Spinal cord (tissue), 9 donors: ENCODE measurements at regions not wholly inside any gene's neighbourhood (a gene's known extent, or its start where the extent isn't known, plus 50 kb on each side); places are given as distances from the start of the nearest gene placed in this dataset.

ENCODE experiments used
- DNase-seq, 6 donors: peaks; one replicate each; pipeline versions ENCODE4 v3.0.0 to v3.0.0-alpha.2; 2013 to 2015; ENCODE audit warnings: low spot score in 6 of 6, low read depth in 4 of 6
- H3K27ac ChIP-seq: one replicate; pipeline ENCODE4 v1.5.1; 2013; ENCODE audit warnings: low read depth, low read length, control low read depth
- H3K27me3 ChIP-seq: one replicate; pipeline ENCODE4 v1.6.1; 2013; ENCODE audit warnings: low read length; ENCODE audit not compliant: control insufficient read depth, insufficient read depth
- H3K36me3 ChIP-seq: one replicate; pipeline ENCODE4 v1.6.1; 2013; ENCODE audit warnings: low read length; ENCODE audit not compliant: control insufficient read depth, insufficient read depth
- H3K4me1 ChIP-seq: one replicate; pipeline ENCODE4 v1.6.1; 2013; ENCODE audit warnings: low read length; ENCODE audit not compliant: control insufficient read depth, insufficient read depth
- H3K4me3 ChIP-seq: one replicate; pipeline ENCODE4 v1.5.1; 2013; ENCODE audit warnings: low read depth, low read length, control low read depth
- H3K9me3 ChIP-seq: one replicate; pipeline ENCODE4 v1.6.1; 2013; ENCODE audit warnings: low read length; ENCODE audit not compliant: control insufficient read depth, insufficient read depth
- WGBS: methylation state at CpG from one replicate; pipeline ENCODE4 v1.1.5; 2013; ENCODE audit warnings: missing lambda C conversion rate; ENCODE audit not compliant: insufficient coverage; 5-methylcytosine and 5-hydroxymethylcytosine counted together
- donor health status: healthy.

- Histone ChIP-seq H3K27ac (no peak overlapping the region), H3K36me3 (no peaks in the 10 kb centered on the region), H3K9me3 (peaks cover 3% of the 10 kb centered on the region), H3K4me3 (no peak overlapping the region), H3K4me1 (no peaks in the 10 kb centered on the region), H3K27me3 (no peaks in the 10 kb centered on the region)
- DNase-seq, result no peak
- 94% methylated on average over 24 of the region's 24 CpGs for WGBS
These were observed 658.6 kb downstream of the GRXCR1 start for GRCh38 chr4:43550981-43551627.

DNA sequence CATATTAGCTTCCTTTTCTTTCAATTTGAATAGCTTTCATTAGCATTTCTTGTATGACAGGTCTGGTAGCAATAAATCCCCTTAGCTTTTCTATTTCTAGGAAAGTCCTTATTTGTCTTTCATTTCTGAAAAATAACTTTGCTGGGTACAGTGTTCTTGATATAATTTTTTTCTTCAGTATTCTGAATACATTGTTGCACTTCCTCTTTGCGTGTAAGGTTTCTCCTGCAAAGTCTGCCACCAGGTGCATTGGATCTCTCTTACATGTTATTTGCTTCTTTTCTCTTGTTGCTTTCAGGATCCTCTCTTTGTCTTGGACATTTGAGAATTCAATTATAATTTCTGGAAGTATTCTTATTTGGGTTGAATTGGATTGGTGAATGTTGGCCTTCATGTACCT, 663.7 kb downstream of the GRXCR1 start:
- H3K4me3 ChIP-seq, result no peak overlapping the region
- no peaks in the 10 kb centered on the region for H3K27me3 ChIP-seq
- no peaks in the 10 kb centered on the region for H3K4me1 ChIP-seq
- no peak overlapping the region for H3K27ac ChIP-seq
- DNase-seq, result no peak
- H3K9me3 ChIP-seq, result peaks cover 3% of the 10 kb centered on the region
- H3K36me3 ChIP-seq, result no peaks in the 10 kb centered on the region
- no CpG with 5 or more reads among the region's 1 CpG for WGBS

DNA sequence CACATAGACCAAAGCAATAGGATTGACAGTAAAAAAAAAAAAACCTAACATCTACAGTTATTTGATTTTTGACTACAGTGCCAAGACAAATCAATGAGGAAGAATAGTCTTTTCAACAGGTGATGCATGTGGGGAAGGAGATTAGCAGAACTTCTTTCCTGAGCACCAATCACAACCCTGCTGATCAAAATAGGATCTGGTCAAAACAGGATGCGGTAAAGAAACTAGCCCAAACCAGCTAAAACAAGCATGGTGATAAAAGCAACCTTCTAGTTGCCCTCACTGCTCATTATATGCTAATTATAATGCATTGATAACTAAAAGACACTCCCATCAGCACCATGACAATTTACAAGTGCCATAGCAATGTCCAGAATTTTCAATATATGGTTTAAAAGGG, 667.5 kb downstream of the GRXCR1 start:
- Histone ChIP-seq H3K27me3 (no peaks in the 10 kb centered on the region), H3K36me3 (no peaks in the 10 kb centered on the region), H3K4me1 (no peaks in the 10 kb centered on the region), H3K4me3 (no peak overlapping the region), H3K27ac (no peak overlapping the region), H3K9me3 (no peaks in the 10 kb centered on the region)
- no peak for DNase-seq
- no CpG with 5 or more reads among the region's 1 CpG for WGBS

DNA sequence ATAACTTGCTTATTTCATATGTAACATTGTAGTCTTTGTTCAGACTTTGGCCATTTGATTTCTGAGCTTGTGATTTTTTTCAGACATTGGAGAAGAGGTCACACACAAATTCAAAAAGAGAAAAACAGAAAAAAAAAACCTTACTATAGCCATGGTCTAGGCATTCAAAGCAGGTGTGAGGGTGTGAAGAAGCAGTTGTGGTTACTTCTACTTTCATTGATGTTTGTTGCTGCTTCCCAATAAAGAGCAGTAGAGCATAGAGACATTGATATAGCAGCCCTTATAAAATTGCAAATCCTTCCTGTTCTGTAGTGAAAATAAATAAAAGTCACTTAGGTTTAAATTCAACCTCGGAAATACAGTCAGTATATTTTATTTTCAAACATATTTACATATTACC, 671.6 kb downstream of the GRXCR1 start:
- no peaks in the 10 kb centered on the region for H3K9me3 ChIP-seq
- no peak overlapping the region for H3K4me3 ChIP-seq
- no peak overlapping the region for H3K27ac ChIP-seq
- no CpG with 5 or more reads among the region's 1 CpG for WGBS
- no peak for DNase-seq
- no peaks in the 10 kb centered on the region for H3K27me3 ChIP-seq
- H3K4me1 ChIP-seq, result no peaks in the 10 kb centered on the region
- no peaks in the 10 kb centered on the region for H3K36me3 ChIP-seq

DNA sequence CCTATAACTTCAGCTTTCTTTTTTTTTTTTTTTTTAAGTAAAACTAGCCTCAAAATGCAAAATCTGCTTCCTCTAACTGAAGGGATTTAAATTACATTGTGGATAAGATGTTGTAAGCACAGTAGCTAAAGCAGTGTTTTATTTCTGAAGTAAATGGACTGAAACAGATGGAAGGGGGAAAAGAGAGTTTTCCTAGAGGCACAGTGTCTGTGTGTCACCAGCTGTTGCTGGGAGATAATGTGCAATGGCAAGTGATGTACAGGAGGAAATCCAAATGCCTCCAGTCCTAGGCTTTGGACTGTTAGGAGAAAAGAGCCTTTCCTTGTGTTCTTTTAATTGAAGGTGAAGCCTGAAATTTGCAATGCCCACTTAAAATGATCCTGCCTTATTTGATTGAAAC, 672.1 kb downstream of the GRXCR1 start:
- H3K27ac ChIP-seq, result no peak overlapping the region
- H3K9me3 ChIP-seq, result no peaks in the 10 kb centered on the region
- H3K36me3 ChIP-seq, result no peaks in the 10 kb centered on the region
- H3K4me3 ChIP-seq, result no peak overlapping the region
- H3K4me1 ChIP-seq, result no peaks in the 10 kb centered on the region
- H3K27me3 ChIP-seq, result no peaks in the 10 kb centered on the region
- peak in 5 of 6 donors; percentile 32 to 94 (median 48) for DNase-seq

DNA sequence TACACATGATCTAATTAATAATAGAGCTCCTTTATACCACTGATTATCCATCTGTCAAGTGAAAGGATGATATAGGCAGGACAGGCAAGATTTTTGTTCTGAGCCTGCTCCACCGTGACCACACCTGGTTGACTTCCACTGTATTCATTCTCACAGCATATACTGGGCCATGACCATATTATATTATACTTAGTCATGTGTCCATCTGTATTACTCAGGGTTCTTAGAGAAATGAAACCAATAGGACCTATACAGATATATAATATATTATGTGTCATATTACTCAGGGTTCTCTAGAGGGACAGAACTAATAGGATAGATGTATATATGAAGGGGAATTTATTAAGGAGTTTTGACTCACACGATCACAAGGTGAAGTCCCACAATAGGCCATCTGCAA, 675.1 kb downstream of the GRXCR1 start:
- Histone ChIP-seq H3K36me3 (no peaks in the 10 kb centered on the region), H3K4me3 (no peak overlapping the region), H3K27me3 (no peaks in the 10 kb centered on the region), H3K27ac (no peak overlapping the region), H3K9me3 (no peaks in the 10 kb centered on the region), H3K4me1 (no peaks in the 10 kb centered on the region)
- DNase-seq, result no peak
- WGBS, result 100% methylated on average over 1 of the region's 2 CpGs

DNA sequence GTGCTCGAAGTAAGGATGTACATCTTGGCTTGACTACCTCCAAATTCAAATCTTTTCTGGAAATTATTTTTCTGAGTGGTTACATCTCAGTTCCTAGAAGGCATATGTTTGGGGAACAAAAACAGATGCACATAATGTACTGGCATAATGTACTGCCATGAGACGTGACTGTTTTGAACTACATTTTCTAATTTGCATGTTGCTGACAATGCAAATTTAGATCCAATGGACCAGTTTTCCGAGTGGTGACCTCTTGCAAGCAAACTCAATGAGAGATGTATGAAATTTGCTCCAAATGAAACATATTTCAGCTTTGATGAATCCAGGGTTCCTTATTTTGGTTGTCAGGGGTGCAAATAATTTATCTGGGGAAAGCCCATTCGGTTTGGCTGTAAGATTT, 694.3 kb downstream of the GRXCR1 start:
- Histone ChIP-seq H3K4me1 (no peaks in the 10 kb centered on the region), H3K36me3 (no peaks in the 10 kb centered on the region), H3K9me3 (no peaks in the 10 kb centered on the region), H3K4me3 (no peak overlapping the region), H3K27me3 (no peaks in the 10 kb centered on the region), H3K27ac (no peak overlapping the region)
- no peak for DNase-seq
- 82% methylated on average over 2 of the region's 4 CpGs for WGBS

DNA sequence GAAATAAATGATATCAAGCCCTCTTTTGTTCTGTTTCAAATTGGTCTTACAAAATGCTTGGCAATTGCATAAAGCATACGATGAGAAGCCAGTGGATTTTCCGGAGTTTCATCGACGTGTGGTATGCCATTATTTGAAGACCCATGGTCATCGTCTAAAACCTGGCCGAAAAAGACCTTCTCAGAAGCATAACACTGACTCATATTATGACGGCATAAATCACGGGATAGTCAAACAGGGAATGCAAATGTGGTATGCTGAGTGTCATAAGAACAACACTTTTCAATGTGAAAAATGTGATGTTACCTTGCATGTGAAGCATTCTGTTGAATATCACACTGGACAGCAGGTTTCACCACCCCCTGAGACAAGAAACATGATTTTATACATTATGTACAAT, 695.2 kb downstream of the GRXCR1 start:
- Histone ChIP-seq H3K27ac (no peak overlapping the region), H3K4me3 (no peak overlapping the region), H3K36me3 (no peaks in the 10 kb centered on the region), H3K4me1 (no peaks in the 10 kb centered on the region), H3K27me3 (no peaks in the 10 kb centered on the region), H3K9me3 (no peaks in the 10 kb centered on the region)
- DNase-seq, result no peak
- 85% methylated on average over 8 of the region's 8 CpGs for WGBS

DNA sequence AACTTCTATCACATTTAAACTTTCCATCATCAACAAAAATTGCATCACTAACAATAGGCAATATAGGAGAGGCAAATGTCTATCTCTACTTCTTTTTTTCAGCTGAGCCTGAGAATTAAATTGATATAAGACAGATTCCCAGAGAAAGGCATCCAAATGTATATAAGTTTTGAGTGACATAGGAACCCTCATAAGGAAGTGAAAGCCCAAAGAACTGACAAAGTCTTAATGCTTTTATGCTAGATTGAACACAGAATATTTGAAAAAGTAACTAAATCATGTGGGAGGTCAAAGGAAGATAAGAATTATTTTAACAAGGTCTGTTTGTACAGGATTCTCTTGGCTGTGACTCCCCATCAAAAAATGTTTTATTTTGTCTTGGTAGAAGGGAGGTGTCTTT, 714.9 kb downstream of the GRXCR1 start:
- H3K4me3 ChIP-seq, result no peak overlapping the region
- H3K27me3 ChIP-seq, result no peaks in the 10 kb centered on the region
- H3K9me3 ChIP-seq, result no peaks in the 10 kb centered on the region
- no peak overlapping the region for H3K27ac ChIP-seq
- no peaks in the 10 kb centered on the region for H3K36me3 ChIP-seq
- DNase-seq, result no peak
- H3K4me1 ChIP-seq, result no peaks in the 10 kb centered on the region

- no peaks in the 10 kb centered on the region for H3K9me3 ChIP-seq
- H3K4me1 ChIP-seq, result no peaks in the 10 kb centered on the region
- no peaks in the 10 kb centered on the region for H3K27me3 ChIP-seq
- H3K36me3 ChIP-seq, result no peaks in the 10 kb centered on the region
- H3K27ac ChIP-seq, result no peak overlapping the region
- DNase-seq, result no peak
- no CpG with 5 or more reads among the region's 4 CpGs for WGBS
- no peak overlapping the region for H3K4me3 ChIP-seq
These were observed 715.4 kb downstream of the GRXCR1 start for GRCh38 chr4:43607827-43608461.
